HEK293T (cell line): ENCODE measurements at regions not wholly inside any gene's neighbourhood (a gene's known extent, or its start where the extent isn't known, plus 50 kb on each side); places are given as distances from the start of the nearest gene placed in this dataset.

Experiments
- FOXM1 ChIP-seq: fragments of 450-650 bp; IDR thresholded peaks from 2 replicates; pipeline ENCODE4 v1.6.1; 2017; ENCODE audit warnings: mild to moderate bottlenecking, borderline replicate concordance
- LEF1 ChIP-seq: fragments of 450-650 bp; IDR thresholded peaks from 2 replicates; pipeline ENCODE4 v1.6.1; 2017; ENCODE audit warnings: mild to moderate bottlenecking, borderline replicate concordance
- SUZ12 ChIP-seq: fragments of 450-650 bp; IDR thresholded peaks from 2 replicates; pipeline ENCODE4 v1.6.1; 2016; ENCODE audit warnings: mild to moderate bottlenecking

GRCh38 chr11:32030875-32031503 is 59.9 kb upstream of the RCN1 start:
- TF ChIP-seq LEF1 (no peak), SUZ12 (no peak), FOXM1 (no peak)
